CD14-positive monocyte (primary cell): ENCODE measurements at regions not wholly inside any gene's neighbourhood (a gene's known extent, or its start where the extent isn't known, plus 50 kb on each side); places are given as distances from the start of the nearest gene placed in this dataset.

Experiments used
- DNase-seq, 3 donors: peaks; one replicate each; pipeline ENCODE4 v3.0.0-alpha.2; 2011 to 2022
- H2AFZ ChIP-seq: 2 replicates; pipeline ENCODE4 v1.6.0; 2012; ENCODE audit warnings: mild to moderate bottlenecking, low read depth, low read length, inconsistent platforms; ENCODE audit not compliant: insufficient read depth, poor library complexity, severe bottlenecking
- H3K27ac ChIP-seq, 2 donors: 1 replicate in 1 of 2; 2 replicates in 1 of 2; pipeline ENCODE4 v1.5.1; 2012 to 2013; ENCODE audit warnings: low read length in 2 of 2, control low read depth in 1 of 2, inconsistent platforms in 1 of 2, low read depth in 1 of 2, mild to moderate bottlenecking in 1 of 2
- H3K27me3 ChIP-seq, 2 donors: one replicate each; pipeline versions ENCODE4 v1.6.0 to v1.6.1; 2011 to 2013; ENCODE audit warnings: low read length in 2 of 2; ENCODE audit not compliant: control insufficient read depth in 2 of 2, insufficient read depth in 2 of 2
- H3K36me3 ChIP-seq, 2 donors: replicated peaks in 1 of 2; 1 replicate in 1 of 2; 2 replicates in 1 of 2; pipeline versions ENCODE4 v1.5.1 to v1.6.1; 2012 to 2013; ENCODE audit warnings: low read length in 2 of 2, control low read depth in 1 of 2, inconsistent platforms in 1 of 2, mild to moderate bottlenecking in 1 of 2; ENCODE audit not compliant: insufficient read depth in 2 of 2, control insufficient read depth in 1 of 2
- H3K4me1 ChIP-seq, 2 donors: 1 replicate in 1 of 2; 2 replicates in 1 of 2; pipeline versions ENCODE4 v1.5.1 to v1.6.1; 2012 to 2013; ENCODE audit warnings: low read length in 2 of 2, control low read depth in 1 of 2, inconsistent platforms in 1 of 2, mild to moderate bottlenecking in 1 of 2, moderate library complexity in 1 of 2; ENCODE audit not compliant: insufficient read depth in 2 of 2, control insufficient read depth in 1 of 2
- H3K4me2 ChIP-seq: replicated peaks from 2 replicates; pipeline ENCODE3; 2012; ENCODE audit warnings: low read length, moderate library complexity, mild to moderate bottlenecking; ENCODE audit not compliant: poor library complexity, severe bottlenecking; ENCODE audit errors: extremely low read depth
- H3K4me3 ChIP-seq, 3 experiments: fragments of 200-600 bp in 1 of 3; sonication (generic) in 1 of 3; replicated peaks in 1 of 3; 1 replicate in 2 of 3; 2 replicates in 1 of 3; pipeline ENCODE4 v1.5.1; 2011 to 2013; ENCODE audit warnings: low read length in 3 of 3, mild to moderate bottlenecking in 3 of 3, control low read depth in 2 of 3, low read depth in 2 of 3, inconsistent platforms in 1 of 3, moderate library complexity in 1 of 3
- H3K79me2 ChIP-seq: 2 replicates; pipeline ENCODE4 v1.6.0; 2012; ENCODE audit warnings: mild to moderate bottlenecking, control low read depth, inconsistent platforms, low read length, moderate library complexity; ENCODE audit not compliant: insufficient read depth
- H3K9ac ChIP-seq: 2 replicates; pipeline ENCODE4 v1.6.0; 2017; ENCODE audit warnings: low read length, mild to moderate bottlenecking; ENCODE audit not compliant: insufficient read depth, poor library complexity, severe bottlenecking
- H3K9me3 ChIP-seq, 2 donors: replicated peaks in 1 of 2; 1 replicate in 1 of 2; 2 replicates in 1 of 2; pipeline versions ENCODE4 v1.5.1 to v1.6.1; 2012 to 2013; ENCODE audit warnings: low read length in 2 of 2, control low read depth in 1 of 2; ENCODE audit not compliant: control insufficient read depth in 1 of 2, insufficient read depth in 1 of 2
- H4K20me1 ChIP-seq: 2 replicates; pipeline ENCODE4 v1.6.0; 2012; ENCODE audit warnings: mild to moderate bottlenecking, low read length, control low read depth, moderate library complexity; ENCODE audit not compliant: insufficient read depth
- H3K27ac Mint-ChIP-seq, 7 donors: one replicate each; pipeline ENCODE4 v1.8.0; 2020; ENCODE audit warnings: mild to moderate bottlenecking in 7 of 7, mixed read lengths in 7 of 7, moderate library complexity in 6 of 7, inconsistent platforms in 2 of 7
- H3K27me3 Mint-ChIP-seq, 3 donors: one replicate each; pipeline ENCODE4 v1.8.0; 2021 to 2022; ENCODE audit warnings: low read depth in 3 of 3, mild to moderate bottlenecking in 3 of 3, mixed read lengths in 3 of 3, moderate library complexity in 3 of 3, inconsistent platforms in 1 of 3
- H3K36me3 Mint-ChIP-seq, 2 donors: one replicate each; pipeline ENCODE4 v1.8.0; 2020; ENCODE audit warnings: mixed read lengths in 2 of 2, inconsistent platforms in 1 of 2, mild to moderate bottlenecking in 1 of 2
- H3K4me1 Mint-ChIP-seq: one replicate; pipeline ENCODE4 v1.8.0; 2020; ENCODE audit warnings: mild to moderate bottlenecking, mixed read lengths
- H3K4me3 Mint-ChIP-seq, 2 donors: one replicate each; pipeline ENCODE4 v1.8.0; 2020; ENCODE audit warnings: mild to moderate bottlenecking in 2 of 2, mixed read lengths in 2 of 2, moderate library complexity in 1 of 2
- H3K9me3 Mint-ChIP-seq, 7 donors: one replicate each; pipeline ENCODE4 v1.8.0; 2020 to 2022; ENCODE audit warnings: mixed read lengths in 7 of 7, mild to moderate bottlenecking in 6 of 7, moderate library complexity in 6 of 7, inconsistent platforms in 2 of 7
- WGBS: methylation state at CpG from one replicate; pipeline ENCODE4 v1.1.5; 2013; ENCODE audit warnings: missing lambda C conversion rate; ENCODE audit not compliant: insufficient coverage; 5-methylcytosine and 5-hydroxymethylcytosine counted together
- intact Hi-C, 2 donors: fragments of 100-400 bp; cut with micrococcal nuclease; formaldehyde crosslinking; loops; one replicate each; pipeline versions ENCODE4 v1.15.0 to v1.15.1; 2023
- TF ChIP-seq, protein P1 (sequence below): fragments of 200-600 bp; IDR thresholded peaks from one replicate; pipeline ENCODE4 v1.8.0; 2022; ENCODE audit warnings: antibody characterized with exemption, mild to moderate bottlenecking

DNA sequence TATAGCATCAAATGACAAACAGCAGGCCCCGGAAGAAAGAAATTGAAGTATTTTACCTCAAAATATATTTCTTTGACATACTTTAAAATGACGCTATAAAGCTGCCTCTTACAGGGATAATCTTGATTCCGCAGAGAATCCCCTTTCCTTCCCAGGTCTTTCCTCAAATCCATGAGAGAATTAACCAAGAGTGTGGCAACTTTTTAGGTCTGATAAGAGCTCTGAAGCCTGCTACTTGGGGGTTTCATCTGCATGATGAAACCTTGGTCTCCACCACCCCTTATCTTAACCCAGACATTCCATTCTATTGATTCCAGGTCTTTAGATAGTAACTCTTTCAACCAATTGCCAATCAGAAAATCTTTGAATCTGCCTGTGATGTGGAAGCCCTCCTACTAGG, 173.8 kb downstream of the CEMIP2 start:
- TF ChIP-seq, protein P1, sequence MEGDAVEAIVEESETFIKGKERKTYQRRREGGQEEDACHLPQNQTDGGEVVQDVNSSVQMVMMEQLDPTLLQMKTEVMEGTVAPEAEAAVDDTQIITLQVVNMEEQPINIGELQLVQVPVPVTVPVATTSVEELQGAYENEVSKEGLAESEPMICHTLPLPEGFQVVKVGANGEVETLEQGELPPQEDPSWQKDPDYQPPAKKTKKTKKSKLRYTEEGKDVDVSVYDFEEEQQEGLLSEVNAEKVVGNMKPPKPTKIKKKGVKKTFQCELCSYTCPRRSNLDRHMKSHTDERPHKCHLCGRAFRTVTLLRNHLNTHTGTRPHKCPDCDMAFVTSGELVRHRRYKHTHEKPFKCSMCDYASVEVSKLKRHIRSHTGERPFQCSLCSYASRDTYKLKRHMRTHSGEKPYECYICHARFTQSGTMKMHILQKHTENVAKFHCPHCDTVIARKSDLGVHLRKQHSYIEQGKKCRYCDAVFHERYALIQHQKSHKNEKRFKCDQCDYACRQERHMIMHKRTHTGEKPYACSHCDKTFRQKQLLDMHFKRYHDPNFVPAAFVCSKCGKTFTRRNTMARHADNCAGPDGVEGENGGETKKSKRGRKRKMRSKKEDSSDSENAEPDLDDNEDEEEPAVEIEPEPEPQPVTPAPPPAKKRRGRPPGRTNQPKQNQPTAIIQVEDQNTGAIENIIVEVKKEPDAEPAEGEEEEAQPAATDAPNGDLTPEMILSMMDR, result no peak
- no peak overlapping the region for H3K4me3 Mint-ChIP-seq
- H3K9me3 Mint-ChIP-seq, result peaks cover 0 to 13% (median 5%) of the 10 kb centered on the region in 7 donors
- H3K4me1 ChIP-seq, result no peaks in the 10 kb centered on the region
- no peaks in the 10 kb centered on the region for H3K36me3 Mint-ChIP-seq
- no peaks in the 10 kb centered on the region for H3K79me2 ChIP-seq
- no peaks in the 10 kb centered on the region for H3K27me3 ChIP-seq
- no peak overlapping the region for H3K4me3 ChIP-seq
- H2AFZ ChIP-seq, result no peak overlapping the region
- WGBS, result 90% methylated on average over 2 of the region's 3 CpGs
- no peaks in the 10 kb centered on the region for H4K20me1 ChIP-seq
- no peak overlapping the region for H3K9ac ChIP-seq
- no peak overlapping the region for H3K27ac ChIP-seq
- H3K4me1 Mint-ChIP-seq, result no peaks in the 10 kb centered on the region
- H3K4me2 ChIP-seq, result no peak overlapping the region
- no peak overlapping the region for H3K27ac Mint-ChIP-seq
- peaks cover 1 to 4% (median 3%) of the 10 kb centered on the region in 3 donors for H3K27me3 Mint-ChIP-seq
- intact Hi-C loops, result no loop called here
- H3K9me3 ChIP-seq, result no peaks in the 10 kb centered on the region
- no peak for DNase-seq
- no peaks in the 10 kb centered on the region for H3K36me3 ChIP-seq

- Mint-ChIP-seq H3K36me3 (no peaks in the 10 kb centered on the region), H3K4me3 (no peak overlapping the region), H3K27ac (no peak overlapping the region), H3K4me1 (no peaks in the 10 kb centered on the region), H3K9me3 (peaks cover 0 to 8% (median 4%) of the 10 kb centered on the region in 7 donors), H3K27me3 (peaks cover 1 to 6% (median 3%) of the 10 kb centered on the region in 3 donors)
- Histone ChIP-seq H3K4me3 (no peak overlapping the region), H3K9me3 (no peaks in the 10 kb centered on the region), H3K9ac (no peak overlapping the region), H3K4me2 (no peak overlapping the region), H3K4me1 (no peaks in the 10 kb centered on the region), H3K27ac (no peak overlapping the region), H2AFZ (no peak overlapping the region), H3K79me2 (no peaks in the 10 kb centered on the region), H3K27me3 (no peaks in the 10 kb centered on the region), H4K20me1 (no peaks in the 10 kb centered on the region), H3K36me3 (no peaks in the 10 kb centered on the region)
- TF ChIP-seq, protein P1, result no peak
- DNase-seq, result no peak
- intact Hi-C loops, result no loop called here
- 100% methylated on average over 1 of the region's 2 CpGs for WGBS
Measured at GRCh38 chr9:71592400-71592799, 175.9 kb downstream of the CEMIP2 start.
